ENCODE measurements at regions not wholly inside any gene's neighbourhood (a gene's known extent, or its start where the extent isn't known, plus 50 kb on each side); places are given as distances from the start of the nearest gene placed in this dataset.
A peak's percentile ranks its signal among the peaks of the same experiment; 100 is the strongest.
"Not testable (repeated sequence)": the region's sequence is repeated elsewhere in the genome, so short reads cannot be mapped to it uniquely, and the experiment has no call there.

GRCh38 chr15:59830873-59831272 is 141.8 kb upstream of the BNIP2 start:
- no peak for DNase-seq (ENCODE audit: low read depth)

GRCh38 chr15:59830098-59830497 is 141.0 kb upstream of the BNIP2 start:
- DNase-seq (ENCODE audit: low read depth): no peak

- DNase-seq (ENCODE audit: low read depth): no peak
These were observed 139.7 kb upstream of the BNIP2 start for GRCh38 chr15:59828861-59829260.

- no peak for DNase-seq (ENCODE audit: low read depth)
These were observed 139.1 kb upstream of the BNIP2 start for GRCh38 chr15:59828263-59828662.

GRCh38 chr15:59825901-59826300 is 136.8 kb upstream of the BNIP2 start:
- no peak for DNase-seq (ENCODE audit: low read depth)

GRCh38 chr15:59821286-59821685 is 132.2 kb upstream of the BNIP2 start:
- DNase-seq (ENCODE audit: low read depth): no peak

GRCh38 chr15:59819092-59819491 is 130.0 kb upstream of the BNIP2 start:
- no peak for DNase-seq (ENCODE audit: low read depth)

- no peak for DNase-seq (ENCODE audit: low read depth)
These were observed 129.2 kb upstream of the BNIP2 start for GRCh38 chr15:59818336-59818735.

- DNase-seq (ENCODE audit: low read depth): no peak
These were observed 128.7 kb upstream of the BNIP2 start for GRCh38 chr15:59817834-59818233.

- DNase-seq (ENCODE audit: low read depth): no peak
These were observed 127.9 kb upstream of the BNIP2 start for GRCh38 chr15:59817053-59817452.

- DNase-seq (ENCODE audit: low read depth): no peak
These were observed 125.3 kb upstream of the BNIP2 start for GRCh38 chr15:59814409-59814808.

GRCh38 chr15:59812889-59813288 is 123.8 kb upstream of the BNIP2 start:
- no peak for DNase-seq (ENCODE audit: low read depth)

GRCh38 chr15:59812250-59812870 is 123.2 kb upstream of the BNIP2 start:
- DNase-seq (ENCODE audit: low read depth): no peak

- peak; percentile 32 for DNase-seq (ENCODE audit: low read depth)
These were observed 114.3 kb upstream of the BNIP2 start for GRCh38 chr15:59803293-59803966.

GRCh38 chr15:59801649-59802048 is 112.5 kb upstream of the BNIP2 start:
- DNase-seq (ENCODE audit: low read depth): no peak

- no peak for DNase-seq (ENCODE audit: low read depth)
These were observed 109.4 kb upstream of the BNIP2 start for GRCh38 chr15:59798605-59798917.

- no peak for DNase-seq (ENCODE audit: low read depth)
These were observed 108.9 kb upstream of the BNIP2 start for GRCh38 chr15:59797756-59798604.

- DNase-seq (ENCODE audit: low read depth): no peak
These were observed 105.2 kb upstream of the BNIP2 start for GRCh38 chr15:59794229-59794886.

GRCh38 chr15:59792359-59792758 is 103.2 kb upstream of the BNIP2 start:
- DNase-seq (ENCODE audit: low read depth): no peak

GRCh38 chr15:59791755-59792154 is 102.6 kb upstream of the BNIP2 start:
- DNase-seq (ENCODE audit: low read depth): no peak

GRCh38 chr15:59791079-59791478 is 102.0 kb upstream of the BNIP2 start:
- DNase-seq (ENCODE audit: low read depth): no peak

- DNase-seq (ENCODE audit: low read depth): not testable (repeated sequence)
These were observed 97.3 kb upstream of the BNIP2 start for GRCh38 chr15:59786466-59786865.

- DNase-seq (ENCODE audit: low read depth): not testable (repeated sequence)
These were observed 96.9 kb upstream of the BNIP2 start for GRCh38 chr15:59785981-59786380.

Data from stimulated activated CD8-positive, alpha-beta memory T cell treated with anti-CD3 and anti-CD28 coated beads, Interleukin-4, amount 100 ng/mL, for 24 hours (primary cell).